GM21515 (cell line): ENCODE measurements at regions not wholly inside any gene's neighbourhood (a gene's known extent, or its start where the extent isn't known, plus 50 kb on each side); places are given as distances from the start of the nearest gene placed in this dataset.

Experiments
- ATAC-seq: cut with Tn5 transposase; IDR thresholded peaks from one replicate; pipeline ENCODE4 v1.9.1; 2021; ENCODE audit not compliant: unreplicated experiment

DNA sequence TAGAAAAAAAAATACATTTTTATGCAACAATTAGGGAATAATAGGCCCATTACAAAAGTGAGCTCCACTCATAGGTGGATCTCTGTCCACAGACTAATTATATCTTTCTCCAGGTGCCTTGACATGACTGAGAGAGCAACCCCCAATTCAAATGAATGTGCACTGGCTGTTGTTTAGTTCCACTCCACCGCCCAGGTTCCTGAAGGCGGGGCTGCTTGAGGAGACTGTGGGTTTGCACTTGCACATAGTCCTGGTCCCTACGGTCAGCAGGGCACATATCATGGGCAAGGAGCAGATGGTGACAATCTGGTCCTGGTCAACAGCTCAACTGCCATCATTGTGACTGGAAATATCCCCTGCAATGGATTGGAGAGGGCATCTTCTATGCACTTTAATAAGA, 195.6 kb upstream of the PWP1 start:
- ATAC-seq = peak; percentile 70

DNA sequence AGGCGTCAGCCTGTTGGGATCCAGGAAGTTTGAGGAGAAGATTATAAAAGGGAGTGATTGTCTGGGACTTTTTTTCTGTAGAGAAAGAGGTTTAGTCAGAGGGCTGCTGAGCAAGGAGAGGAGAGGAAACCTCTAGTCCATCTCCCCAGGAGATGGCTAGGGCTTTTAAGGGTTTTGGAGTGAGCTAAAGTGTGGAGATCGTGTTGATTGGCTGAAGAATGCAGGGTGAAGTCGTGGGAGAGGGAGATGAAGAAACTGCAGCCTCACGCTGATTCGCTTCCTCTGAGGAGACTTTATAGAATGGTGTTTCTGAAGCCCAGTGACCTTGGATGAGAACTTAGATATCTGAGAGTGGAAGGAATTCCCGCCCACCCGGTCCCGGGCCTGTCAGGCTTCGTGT, 193.7 kb upstream of the PWP1 start:
- ATAC-seq = no peak

DNA sequence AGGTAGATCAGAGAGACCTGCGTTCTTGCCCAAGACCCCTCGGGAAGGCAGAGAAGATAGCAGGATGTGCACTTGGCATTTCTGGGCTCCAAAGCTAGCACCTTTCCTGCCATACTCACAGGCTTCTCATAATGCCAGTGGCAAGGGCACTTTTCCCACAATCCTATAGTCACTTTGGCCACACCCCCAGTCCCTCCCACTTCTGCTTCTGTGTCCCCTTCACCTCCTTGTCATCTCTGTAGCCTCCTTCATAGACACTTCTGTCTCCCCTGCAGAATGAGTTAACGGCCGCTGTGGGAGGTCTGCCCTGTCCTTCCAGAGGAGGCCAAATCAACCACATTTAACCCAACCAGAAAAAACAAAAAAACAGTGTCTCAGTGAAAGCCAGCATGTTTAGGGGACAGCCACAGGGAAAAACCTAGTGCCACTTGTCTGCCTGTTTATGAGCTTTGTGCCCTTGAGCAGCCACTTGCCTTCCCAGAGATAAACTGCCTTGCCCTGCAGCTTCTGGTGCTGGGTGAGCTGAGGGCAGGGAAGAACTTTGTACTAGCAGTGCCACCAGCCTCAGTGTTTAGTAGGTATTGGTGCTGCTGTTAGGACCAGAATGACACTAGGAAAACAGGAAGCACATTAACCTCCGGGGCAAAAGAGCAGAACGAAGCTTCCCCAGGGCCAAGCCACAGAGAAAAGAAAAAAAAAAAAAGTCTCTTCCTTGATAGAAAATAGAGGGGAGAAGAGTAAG, 193.0 kb upstream of the PWP1 start:
- ATAC-seq = peak; percentile 67

DNA sequence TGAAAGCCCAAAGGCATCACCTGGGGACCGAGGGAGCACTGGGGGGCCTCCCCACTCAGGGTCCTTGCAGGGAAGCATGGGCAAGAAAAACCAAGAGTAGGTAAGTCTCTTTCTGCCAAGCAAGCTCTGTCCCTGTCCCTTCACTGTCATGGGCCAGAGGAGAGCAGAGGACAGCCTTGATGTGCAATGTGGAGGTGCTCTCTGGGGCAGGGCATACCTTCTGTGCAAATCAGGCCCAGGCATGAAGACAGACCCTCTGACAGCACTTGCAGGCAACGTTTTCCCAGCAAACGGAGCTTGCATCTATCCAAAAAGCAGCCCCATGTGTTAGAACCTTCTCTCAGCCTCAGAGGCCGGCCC, 192.5 kb upstream of the PWP1 start:
- ATAC-seq = peak; percentile 30

DNA sequence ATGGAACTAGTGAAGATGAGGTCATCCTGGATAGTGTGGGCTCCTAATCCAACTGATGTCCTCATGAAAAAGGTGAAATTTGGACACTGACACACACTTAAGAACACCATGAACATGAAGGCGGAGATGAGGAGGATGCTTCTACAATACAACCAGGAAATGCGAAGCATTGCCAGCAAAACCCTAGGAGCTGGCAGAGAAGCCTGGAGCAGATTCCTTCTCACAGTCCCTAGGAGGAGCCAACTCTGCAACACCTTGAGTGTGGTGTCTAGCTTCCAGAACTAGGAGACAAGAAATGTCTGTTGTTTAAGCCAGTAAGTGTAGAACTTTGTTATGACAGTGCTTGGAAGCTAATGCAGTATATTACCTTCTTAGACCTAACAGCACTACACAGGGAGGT, 191.9 kb upstream of the PWP1 start:
- no peak for ATAC-seq

DNA sequence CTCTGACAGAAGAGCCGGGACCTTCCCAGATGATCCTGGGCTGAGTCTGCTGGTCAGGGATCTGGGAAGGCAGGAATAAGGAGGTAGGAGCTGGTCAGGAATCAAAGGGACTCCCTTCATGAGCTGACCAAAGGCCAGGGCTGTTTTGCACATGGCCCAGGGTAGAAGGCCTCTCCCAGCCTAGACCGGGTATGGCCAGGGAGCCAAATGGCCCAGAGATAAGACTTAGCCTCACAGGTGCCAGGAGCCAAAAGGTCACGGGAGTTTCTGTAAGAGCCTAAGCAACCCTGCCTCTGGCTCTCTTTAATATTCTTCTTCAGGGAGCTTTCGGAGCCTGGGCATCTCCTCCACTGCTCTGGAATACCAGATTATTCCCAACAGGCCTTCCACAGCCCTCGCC, 191.3 kb upstream of the PWP1 start:
- no peak for ATAC-seq

DNA sequence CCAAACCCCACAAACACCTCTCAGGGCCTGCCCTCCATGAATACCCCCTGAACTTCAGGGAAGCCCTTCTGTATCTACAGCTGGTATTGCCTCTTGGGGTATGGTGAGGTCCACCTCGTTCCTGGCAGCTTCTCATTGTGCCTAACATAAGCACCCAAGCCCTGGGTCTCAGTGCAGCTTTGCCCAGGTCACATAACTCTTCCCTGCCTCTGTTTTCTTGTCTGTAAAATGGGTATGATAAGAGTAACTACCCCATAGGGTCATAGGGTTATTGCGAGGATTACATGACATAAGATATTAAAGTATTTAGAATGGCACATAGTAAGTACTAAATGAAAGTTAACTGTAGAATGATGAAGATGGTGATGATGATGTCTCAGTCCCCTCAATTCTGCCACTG, 190.0 kb upstream of the PWP1 start:
- no peak for ATAC-seq

DNA sequence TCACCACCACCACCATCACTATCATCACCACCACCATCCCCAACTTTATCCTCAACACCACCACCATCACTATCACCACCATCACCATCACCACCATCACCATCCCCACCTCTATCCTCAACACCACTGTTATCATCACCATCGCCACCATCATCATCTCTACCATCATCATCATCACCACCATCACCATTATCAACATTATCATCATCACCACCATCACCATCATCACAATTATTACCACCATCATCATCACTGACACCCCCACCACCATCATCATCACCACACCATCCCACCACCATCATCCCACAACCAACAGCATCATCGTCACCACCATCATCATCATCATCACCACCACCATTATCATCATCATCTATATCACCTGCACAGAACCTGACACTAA, 188.4 kb upstream of the PWP1 start:
- ATAC-seq = no peak

DNA sequence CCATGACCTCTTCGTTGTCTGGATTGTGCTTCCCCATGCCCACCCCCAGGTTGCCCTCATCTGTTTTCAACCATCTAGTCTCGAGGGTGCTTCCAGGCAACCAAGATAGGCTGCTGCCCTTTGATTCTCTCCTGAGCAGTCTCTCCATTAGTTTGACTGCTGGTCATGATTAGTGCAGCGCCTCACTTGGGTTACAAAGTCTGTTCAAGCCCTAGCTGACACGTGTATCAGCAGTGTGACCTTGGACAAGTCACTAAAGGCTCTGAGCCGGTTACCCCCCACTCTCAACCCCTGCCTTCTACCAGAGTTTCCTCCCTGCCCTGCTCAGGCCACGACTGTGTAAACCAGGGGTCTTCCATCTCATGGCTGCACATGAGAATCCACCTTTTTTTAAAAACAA, 185.3 kb upstream of the PWP1 start:
- no peak for ATAC-seq

DNA sequence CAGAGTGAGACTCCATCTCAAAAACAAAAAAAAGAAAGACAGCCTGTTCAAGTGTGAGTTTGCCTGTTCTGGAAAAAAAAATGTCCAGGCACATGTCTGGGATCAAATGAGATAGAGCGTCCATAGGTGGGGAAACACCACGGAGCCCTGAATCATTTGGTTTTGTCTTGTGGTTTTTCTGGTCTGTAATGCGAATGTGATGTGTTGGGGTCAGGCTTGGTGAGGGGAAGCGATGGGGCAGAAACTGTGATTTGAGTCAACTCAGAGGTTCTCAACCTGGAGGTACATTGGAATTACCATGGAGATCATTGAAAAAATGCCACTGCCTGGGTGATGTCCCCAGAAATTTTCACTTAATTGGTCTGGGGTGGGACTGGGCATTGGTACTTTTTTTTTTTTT, 183.9 kb upstream of the PWP1 start:
- no peak for ATAC-seq

DNA sequence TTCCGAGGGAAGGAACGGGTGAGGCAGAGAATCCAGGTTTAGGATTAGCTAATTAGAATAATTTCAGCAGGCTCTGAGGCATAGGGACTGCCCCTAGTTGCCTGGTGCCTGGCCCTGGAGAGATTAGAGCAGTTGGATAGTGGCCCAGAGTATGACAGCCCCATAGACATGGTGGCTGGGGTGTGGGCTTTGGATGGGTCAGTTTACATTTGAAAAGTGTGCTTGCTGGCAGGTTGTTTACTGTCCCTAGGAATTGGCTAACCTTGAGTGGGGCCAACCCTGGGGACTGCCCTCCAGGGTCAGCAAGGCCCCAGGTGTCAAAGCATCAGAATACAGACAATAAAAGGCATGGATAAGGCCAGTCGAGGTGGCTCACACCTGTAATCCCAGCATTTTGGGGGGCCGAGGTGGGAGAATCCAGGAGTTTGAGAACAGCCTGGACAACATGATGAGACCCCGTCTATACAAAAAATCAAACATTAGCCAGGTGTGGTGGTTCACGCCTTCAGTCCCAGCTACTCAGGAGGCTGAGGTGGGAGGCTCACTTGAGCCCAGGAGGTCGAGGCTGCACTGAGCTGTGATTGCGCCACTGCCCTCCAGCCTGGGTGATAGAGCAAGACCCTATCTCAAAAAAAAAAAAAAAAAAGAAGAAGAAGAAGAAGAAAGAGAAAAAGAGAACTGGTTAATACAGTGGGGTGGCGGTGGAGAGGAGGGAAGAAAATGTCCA, 182.3 kb upstream of the PWP1 start:
- ATAC-seq = no peak

DNA sequence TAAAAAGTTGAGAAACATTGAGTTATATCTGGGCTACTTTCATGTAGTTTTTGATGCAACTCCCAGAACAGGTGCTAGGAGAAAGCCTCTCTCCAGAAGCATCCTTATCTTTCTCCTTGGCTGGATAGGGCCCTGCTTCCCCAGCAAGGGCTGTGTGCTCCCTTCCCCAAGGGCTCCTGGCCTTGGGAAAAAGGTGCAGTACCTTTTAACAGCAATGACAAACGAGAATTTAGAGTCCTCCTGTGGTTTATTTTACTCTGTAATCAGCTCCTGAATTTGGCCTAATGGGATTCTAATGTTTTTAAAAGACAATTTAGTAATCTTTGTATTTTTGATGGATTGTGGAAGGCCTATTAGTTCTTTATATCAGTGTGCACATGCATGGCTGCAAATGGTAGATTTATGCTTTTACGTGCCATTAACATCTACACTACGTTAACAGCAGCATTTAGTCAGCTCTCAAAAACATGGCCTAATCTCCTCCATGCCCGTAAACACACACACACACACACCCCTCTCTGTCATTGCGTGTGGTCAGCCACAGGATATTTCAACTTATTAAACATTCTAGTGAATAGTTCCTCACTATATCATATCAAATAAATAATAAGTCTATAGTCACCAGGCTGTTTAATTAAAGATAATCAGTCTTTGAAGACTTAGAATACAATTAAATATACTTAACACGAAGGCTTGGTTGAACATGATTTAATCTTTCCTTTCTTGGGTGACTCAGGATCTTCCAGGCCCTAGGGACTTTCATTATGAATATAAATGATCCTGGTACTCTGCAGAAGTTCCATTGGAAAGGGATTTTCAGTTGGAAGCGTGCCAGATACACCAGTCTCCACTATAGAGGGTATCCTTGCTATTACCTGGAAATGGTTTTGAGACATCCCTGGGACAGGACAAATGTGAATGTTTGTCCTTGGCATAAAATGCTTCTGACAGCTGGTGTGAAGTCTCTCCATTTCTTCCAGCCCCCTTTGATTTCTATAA, 181.4 kb upstream of the PWP1 start:
- ATAC-seq = no peak

DNA sequence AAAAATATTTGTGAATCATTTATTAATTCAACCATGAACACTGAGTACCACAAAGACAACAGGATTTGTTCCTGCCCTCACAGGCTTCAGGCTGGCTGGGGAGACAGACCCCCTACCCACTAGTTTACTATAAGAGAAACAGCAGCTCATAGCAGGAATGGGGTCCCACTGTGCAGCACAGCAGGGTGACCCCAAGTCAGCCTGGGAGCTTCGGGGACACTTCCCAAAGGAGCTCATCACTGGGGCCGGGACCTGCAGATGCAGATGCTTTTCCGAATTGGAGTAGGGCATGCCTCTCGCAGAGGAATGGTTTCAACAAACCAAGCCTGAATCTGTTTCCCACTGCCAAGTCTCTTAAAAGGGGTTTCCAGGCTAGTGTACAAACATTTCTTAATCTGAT, 176.2 kb upstream of the PWP1 start:
- ATAC-seq = no peak

DNA sequence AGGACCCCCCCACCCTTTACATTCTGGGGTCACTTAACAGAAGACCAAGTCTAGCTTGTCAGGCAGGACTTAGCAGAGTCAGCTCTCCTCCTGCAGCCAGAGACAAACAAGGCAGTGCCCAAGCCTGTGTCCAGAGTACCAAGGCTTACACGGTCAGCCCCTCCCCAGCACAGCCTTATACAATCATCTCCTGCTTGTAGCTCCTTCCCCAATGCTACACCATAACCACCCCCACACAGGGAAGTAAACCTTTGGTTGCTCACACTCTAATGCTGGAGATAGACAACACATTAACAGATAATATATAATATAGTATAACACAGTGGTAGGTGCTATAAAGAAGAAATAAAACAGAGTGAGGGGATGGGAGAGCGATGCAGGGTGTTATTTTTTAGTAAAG, 175.4 kb upstream of the PWP1 start:
- ATAC-seq = no peak

DNA sequence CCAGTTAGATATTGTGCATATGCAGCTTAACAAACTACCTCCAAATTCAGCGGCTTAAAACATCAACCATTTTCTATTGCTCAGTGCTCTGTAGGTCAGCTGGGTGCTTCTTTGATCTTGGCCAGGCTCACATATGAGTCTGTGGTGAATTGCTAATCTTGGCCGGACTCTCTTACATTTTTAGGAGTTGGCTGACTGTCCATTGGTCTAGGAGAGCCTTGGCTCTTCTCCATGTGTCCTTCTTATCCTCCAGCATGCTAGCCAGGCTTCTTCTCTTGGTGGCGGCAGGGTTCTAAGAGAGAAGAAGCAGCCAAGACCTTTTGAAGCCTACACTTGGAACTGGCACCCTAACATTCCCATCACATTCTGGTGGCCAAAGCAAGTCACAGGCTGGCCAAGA, 174.3 kb upstream of the PWP1 start:
- no peak for ATAC-seq

DNA sequence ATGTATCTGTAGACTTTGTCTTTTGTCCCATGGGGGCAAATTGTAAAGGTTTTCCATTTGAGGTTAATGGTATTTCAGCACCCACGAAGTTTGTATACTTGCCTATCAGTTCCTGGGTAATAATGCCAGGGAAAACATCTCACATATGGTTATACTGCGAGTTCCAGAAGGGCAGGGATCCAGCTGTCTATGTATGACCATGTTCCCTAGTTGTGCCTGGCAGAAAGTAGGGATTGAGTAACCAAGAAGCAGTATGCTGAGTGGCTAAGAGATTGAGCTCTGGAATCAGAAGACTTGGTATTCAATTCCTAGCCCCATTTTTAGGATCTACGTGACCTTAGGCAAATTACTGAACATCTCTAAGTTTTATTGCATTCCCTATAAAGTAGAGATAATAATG, 173.2 kb upstream of the PWP1 start:
- ATAC-seq = no peak

DNA sequence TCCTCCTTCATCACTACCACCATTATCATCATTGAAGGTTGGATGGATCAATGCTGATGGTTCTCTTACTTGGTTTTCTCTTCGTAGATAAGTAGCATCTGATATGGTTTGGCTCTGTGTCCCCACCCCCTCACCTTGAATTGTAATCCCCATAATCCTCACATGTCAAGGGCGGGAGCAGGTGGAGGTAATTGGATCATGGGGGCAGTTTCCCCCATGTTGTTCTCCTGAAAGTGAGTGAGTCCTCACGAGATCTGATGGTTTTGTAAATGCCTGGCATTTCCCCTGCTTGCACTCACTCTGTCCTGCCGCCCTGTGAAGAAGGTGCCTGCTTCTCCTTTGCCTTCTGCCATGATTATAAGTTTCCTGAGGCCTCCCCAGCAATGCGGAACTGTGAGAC, 172.4 kb upstream of the PWP1 start:
- ATAC-seq = no peak

DNA sequence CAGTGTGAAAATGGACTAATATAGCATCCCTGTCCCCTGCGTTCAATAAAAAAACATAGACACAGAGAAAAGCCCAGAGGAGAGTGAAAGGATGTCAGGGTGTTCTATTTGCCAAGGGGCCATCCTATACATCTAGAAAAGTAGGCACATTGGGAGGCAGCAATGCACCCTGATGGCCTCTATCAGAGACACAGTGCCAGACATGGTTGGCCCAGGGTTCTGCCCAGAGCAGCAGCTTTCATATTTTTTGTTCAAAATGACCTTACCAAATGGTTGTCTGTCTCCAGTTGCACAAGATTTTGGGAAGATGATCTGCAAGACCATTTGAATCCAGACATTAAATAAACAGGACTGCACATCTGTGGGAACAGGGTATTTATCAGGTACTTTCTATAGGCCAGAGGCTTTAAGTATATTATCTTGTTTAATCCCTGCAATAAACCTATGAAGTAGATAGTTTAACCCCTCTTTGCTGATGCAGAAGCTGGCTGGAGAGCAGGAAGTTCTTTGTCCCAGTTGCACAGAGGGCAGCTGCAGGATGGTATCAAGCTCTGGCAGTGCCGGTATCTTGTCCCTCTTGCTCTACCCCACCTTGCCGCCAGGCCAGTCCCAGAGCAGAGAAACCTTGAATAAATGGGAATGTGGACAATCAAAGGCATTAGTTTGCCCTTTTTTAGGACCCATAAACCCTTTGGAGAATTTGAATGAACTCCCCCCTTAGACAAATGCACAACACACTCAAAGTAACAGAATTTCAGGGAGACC, 171.8 kb upstream of the PWP1 start:
- no peak for ATAC-seq

DNA sequence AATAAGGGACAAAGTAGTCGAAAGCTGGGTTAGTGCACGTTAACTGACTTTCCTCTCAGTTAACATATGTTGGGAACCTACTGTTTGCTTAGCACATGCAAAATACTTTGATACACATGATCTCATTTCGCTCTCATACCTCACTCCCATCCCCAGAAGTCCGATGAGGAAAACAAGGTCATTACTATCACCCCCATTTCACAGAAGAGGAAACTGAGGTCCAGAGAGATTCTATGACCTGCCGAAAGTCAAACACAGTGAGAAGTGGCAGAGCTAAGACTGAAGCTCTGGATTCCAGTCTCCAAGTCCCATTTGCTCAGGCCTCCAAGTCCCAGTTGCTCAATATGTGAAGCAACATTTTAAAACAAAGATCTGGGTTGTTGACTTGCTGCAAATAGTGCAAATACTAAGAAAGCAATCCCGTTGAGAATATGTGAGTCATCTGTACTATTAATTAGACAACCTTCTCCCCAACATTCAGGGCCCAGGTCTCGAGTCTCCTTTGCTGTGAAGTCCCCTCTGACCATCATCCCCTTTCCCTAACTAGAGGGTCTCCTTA, 170.6 kb upstream of the PWP1 start:
- ATAC-seq = no peak

DNA sequence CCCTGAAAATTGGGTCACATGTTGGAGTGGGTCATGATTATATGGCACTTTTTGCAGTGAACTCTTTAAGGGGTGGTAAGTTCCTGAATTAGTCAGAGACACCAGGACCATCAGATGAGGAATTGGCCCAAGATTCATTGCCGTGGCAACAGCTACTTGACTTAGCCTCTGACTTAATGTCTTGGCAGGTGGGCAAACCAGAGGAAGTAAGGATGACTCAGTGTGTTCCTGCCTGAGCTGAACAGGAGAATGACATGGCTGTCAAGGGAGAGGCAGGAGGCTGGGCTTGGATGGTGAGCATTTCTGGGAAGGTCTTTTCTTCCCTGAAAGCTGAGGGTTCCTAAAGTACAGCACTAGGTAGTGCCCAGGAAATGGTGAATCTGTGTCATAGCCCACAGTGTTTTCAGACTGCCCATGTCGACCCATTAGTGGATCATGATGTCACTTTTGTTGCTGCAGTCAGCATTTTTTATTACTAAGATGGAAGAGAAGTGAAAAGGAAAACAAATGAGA, 170.1 kb upstream of the PWP1 start:
- no peak for ATAC-seq
